HEK293 (cell line): ENCODE measurements at regions not wholly inside any gene's neighbourhood (a gene's known extent, or its start where the extent isn't known, plus 50 kb on each side); places are given as distances from the start of the nearest gene placed in this dataset.

ENCODE experiments used
- CTCF ChIA-PET: fragments of 350-600 bp; formaldehyde crosslinking; extraction: SDS; loops from one replicate; lab custom pipeline; 2021; ENCODE audit warnings: antibody characterized with exemption; lab: Yijun Ruan, JAX
- POLR2A ChIA-PET: fragments of 300-600 bp; formaldehyde crosslinking; extraction: SDS; loops from one replicate; lab custom pipeline; 2020; ENCODE audit warnings: antibody characterized with exemption, inconsistent platforms; lab: Yijun Ruan, JAX
- H3K27ac ChIP-seq: fragments of 200-500 bp; sonication (Bioruptor generic); 2 replicates; pipeline ENCODE4 v1.5.1; 2014; ENCODE audit warnings: low read depth, low read length, control low read depth, inconsistent platforms; ENCODE audit errors: extremely low read depth
- H3K36me3 ChIP-seq, 2 experiments: fragments of 200-500 bp in 1 of 2; sonication (Bioruptor generic) in 1 of 2; 1 replicate in 1 of 2; 2 replicates in 1 of 2; pipeline ENCODE4 v1.5.1; 2014 to 2017; ENCODE audit warnings: inconsistent platforms in 2 of 2, low read length in 2 of 2; ENCODE audit not compliant: control insufficient read depth in 2 of 2, insufficient read depth in 1 of 2
- H3K4me1 ChIP-seq: fragments of 200-500 bp; sonication (Bioruptor generic); 2 replicates; pipeline ENCODE4 v1.5.1; 2014; ENCODE audit warnings: mild to moderate bottlenecking, low read length, inconsistent platforms; ENCODE audit not compliant: control insufficient read depth, insufficient read depth
- H3K4me3 ChIP-seq: 2 replicates; pipeline ENCODE4 v1.5.1; 2011; ENCODE audit warnings: low read depth, mild to moderate bottlenecking, control low read depth, low read length, moderate library complexity
- H3K9me3 ChIP-seq: fragments of 200-500 bp; sonication (Bioruptor generic); 2 replicates; pipeline ENCODE4 v1.5.1; 2014; ENCODE audit warnings: low read depth, low read length, inconsistent platforms; ENCODE audit not compliant: control insufficient read depth, insufficient read depth
- KLF10 ChIP-seq: fragments of 450-650 bp; IDR thresholded peaks from 2 replicates; pipeline ENCODE4 v1.5.1; 2018; ENCODE audit warnings: missing biosample characterization, mild to moderate bottlenecking, missing genetic modification characterization
- ZBTB17 ChIP-seq: fragments of 450-650 bp; formaldehyde crosslinking; IDR thresholded peaks from 2 replicates; pipeline ENCODE4 v1.5.1; 2016; ENCODE audit warnings: missing biosample characterization, missing genetic modification characterization
- ZNF138 ChIP-seq: fragments of 450-650 bp; formaldehyde crosslinking; IDR thresholded peaks from 2 replicates; pipeline ENCODE4 v1.5.1; 2016; ENCODE audit warnings: missing biosample characterization, missing genetic modification characterization, borderline replicate concordance
- ZNF169 ChIP-seq: fragments of 450-650 bp; formaldehyde crosslinking; IDR thresholded peaks from 2 replicates; pipeline ENCODE4 v1.5.1; 2016; ENCODE audit warnings: missing biosample characterization, missing genetic modification characterization
- ZNF223 ChIP-seq: fragments of 450-650 bp; formaldehyde crosslinking; IDR thresholded peaks from 2 replicates; pipeline ENCODE4 v1.5.1; 2016; ENCODE audit warnings: missing biosample characterization, missing genetic modification characterization
- ZNF521 ChIP-seq: fragments of 450-650 bp; formaldehyde crosslinking; IDR thresholded peaks from 2 replicates; pipeline ENCODE4 v1.5.1; 2017; ENCODE audit warnings: missing biosample characterization, mild to moderate bottlenecking, missing genetic modification characterization
- ZNF843 ChIP-seq: fragments of 450-650 bp; formaldehyde crosslinking; IDR thresholded peaks from 2 replicates; pipeline ENCODE4 v1.5.1; 2016; ENCODE audit warnings: missing biosample characterization, missing genetic modification characterization
- TF ChIP-seq, protein P1 (sequence below): fragments of 450-650 bp; formaldehyde crosslinking; IDR thresholded peaks from 2 replicates; pipeline ENCODE4 v1.5.1; 2016; ENCODE audit warnings: missing biosample characterization, missing genetic modification characterization
- TF ChIP-seq, protein P2 (sequence below): fragments of 450-650 bp; formaldehyde crosslinking; IDR thresholded peaks from 2 replicates; pipeline ENCODE4 v1.5.1; 2016; ENCODE audit warnings: missing biosample characterization, missing genetic modification characterization, borderline replicate concordance
- TF ChIP-seq, protein P3 (sequence below): fragments of 450-650 bp; formaldehyde crosslinking; IDR thresholded peaks from 2 replicates; pipeline ENCODE4 v1.5.1; 2016; ENCODE audit warnings: missing biosample characterization, missing genetic modification characterization
- TF ChIP-seq, protein P4 (sequence below): fragments of 450-650 bp; formaldehyde crosslinking; IDR thresholded peaks from 2 replicates; pipeline ENCODE4 v1.5.1; 2016; ENCODE audit warnings: missing biosample characterization, missing genetic modification characterization
- TF ChIP-seq, protein P5 (sequence below): fragments of 450-650 bp; formaldehyde crosslinking; IDR thresholded peaks from 2 replicates; pipeline ENCODE4 v1.5.1; 2016; ENCODE audit warnings: missing biosample characterization, missing genetic modification characterization
- TF ChIP-seq, protein P6 (sequence below): fragments of 450-650 bp; formaldehyde crosslinking; IDR thresholded peaks from 2 replicates; pipeline ENCODE4 v1.5.1; 2016; ENCODE audit warnings: missing biosample characterization, missing genetic modification characterization
- TF ChIP-seq, protein P7 (sequence below): fragments of 450-650 bp; formaldehyde crosslinking; IDR thresholded peaks from 2 replicates; pipeline ENCODE4 v1.5.1; 2016; ENCODE audit warnings: missing biosample characterization, missing genetic modification characterization

DNA sequence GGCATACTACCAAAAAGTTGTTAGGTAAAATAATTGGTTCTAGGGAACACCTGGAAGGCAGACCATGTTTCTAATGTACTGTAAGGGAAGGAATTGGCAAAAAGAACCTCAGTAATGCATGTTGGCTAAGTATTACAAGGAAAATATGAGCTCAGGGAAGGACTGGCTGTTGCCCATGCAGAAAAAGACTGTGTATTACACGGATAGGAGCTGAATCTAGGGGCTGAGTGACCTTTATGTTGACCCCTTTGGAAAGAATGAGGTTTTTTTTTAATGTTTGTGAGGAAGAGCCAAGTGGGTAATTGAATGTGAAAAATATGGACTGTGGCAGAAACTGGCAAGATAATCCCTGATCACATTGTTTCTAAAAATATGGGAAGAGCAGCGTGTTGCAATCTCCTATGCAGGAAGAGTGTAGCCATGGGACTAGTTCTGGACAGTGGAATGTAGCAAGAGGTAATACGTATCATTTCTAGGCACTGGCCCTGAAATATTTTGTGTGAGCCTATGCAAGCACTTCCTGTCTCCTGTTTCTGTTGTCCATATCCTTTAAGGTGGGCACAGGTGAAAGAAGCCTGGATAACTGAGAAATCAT, 95.1 kb upstream of the CNTNAP4 start:
- Histone ChIP-seq H3K4me1 (no peaks in the 10 kb centered on the region), H3K9me3 (no peaks in the 10 kb centered on the region), H3K36me3 (no peaks in the 10 kb centered on the region), H3K4me3 (no peak overlapping the region), H3K27ac (no peak overlapping the region)
- CTCF ChIA-PET, result no interaction called here
- TF ChIP-seq, protein P1, sequence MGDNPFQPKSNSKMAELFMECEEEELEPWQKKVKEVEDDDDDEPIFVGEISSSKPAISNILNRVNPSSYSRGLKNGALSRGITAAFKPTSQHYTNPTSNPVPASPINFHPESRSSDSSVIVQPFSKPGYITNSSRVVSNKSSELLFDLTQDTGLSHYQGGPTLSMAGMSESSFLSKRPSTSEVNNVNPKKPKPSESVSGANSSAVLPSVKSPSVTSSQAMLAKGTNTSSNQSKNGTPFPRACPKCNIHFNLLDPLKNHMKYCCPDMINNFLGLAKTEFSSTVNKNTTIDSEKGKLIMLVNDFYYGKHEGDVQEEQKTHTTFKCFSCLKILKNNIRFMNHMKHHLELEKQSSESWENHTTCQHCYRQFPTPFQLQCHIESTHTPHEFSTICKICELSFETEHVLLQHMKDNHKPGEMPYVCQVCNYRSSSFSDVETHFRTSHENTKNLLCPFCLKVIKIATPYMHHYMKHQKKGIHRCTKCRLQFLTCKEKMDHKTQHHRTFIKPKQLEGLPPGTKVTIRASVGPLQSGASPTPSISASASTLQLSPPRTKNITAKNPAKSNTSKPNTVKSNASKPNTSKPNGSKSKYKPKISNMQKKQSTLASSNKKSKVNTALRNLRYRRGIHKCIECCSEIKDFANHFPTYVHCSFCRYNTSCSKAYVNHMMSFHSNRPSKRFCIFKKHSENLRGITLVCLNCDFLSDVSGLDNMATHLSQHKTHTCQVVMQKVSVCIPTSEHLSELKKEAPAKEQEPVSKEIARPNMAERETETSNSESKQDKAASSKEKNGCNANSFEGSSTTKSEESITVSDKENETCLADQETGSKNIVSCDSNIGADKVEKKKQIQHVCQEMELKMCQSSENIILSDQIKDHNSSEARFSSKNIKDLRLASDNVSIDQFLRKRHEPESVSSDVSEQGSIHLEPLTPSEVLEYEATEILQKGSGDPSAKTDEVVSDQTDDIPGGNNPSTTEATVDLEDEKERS (tag by site-specific recombination), result no peak
- TF ChIP-seq ZBTB17 (tag by site-specific recombination), result no peak
- TF ChIP-seq, protein P2, sequence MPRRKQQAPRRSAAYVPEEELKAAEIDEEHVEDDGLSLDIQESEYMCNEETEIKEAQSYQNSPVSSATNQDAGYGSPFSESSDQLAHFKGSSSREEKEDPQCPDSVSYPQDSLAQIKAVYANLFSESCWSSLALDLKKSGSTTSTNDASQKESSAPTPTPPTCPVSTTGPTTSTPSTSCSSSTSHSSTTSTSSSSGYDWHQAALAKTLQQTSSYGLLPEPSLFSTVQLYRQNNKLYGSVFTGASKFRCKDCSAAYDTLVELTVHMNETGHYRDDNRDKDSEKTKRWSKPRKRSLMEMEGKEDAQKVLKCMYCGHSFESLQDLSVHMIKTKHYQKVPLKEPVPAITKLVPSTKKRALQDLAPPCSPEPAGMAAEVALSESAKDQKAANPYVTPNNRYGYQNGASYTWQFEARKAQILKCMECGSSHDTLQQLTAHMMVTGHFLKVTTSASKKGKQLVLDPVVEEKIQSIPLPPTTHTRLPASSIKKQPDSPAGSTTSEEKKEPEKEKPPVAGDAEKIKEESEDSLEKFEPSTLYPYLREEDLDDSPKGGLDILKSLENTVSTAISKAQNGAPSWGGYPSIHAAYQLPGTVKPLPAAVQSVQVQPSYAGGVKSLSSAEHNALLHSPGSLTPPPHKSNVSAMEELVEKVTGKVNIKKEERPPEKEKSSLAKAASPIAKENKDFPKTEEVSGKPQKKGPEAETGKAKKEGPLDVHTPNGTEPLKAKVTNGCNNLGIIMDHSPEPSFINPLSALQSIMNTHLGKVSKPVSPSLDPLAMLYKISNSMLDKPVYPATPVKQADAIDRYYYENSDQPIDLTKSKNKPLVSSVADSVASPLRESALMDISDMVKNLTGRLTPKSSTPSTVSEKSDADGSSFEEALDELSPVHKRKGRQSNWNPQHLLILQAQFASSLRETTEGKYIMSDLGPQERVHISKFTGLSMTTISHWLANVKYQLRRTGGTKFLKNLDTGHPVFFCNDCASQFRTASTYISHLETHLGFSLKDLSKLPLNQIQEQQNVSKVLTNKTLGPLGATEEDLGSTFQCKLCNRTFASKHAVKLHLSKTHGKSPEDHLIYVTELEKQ, result no peak
- TF ChIP-seq ZNF138 (tag by site-specific recombination), result no peak
- TF ChIP-seq KLF10, result no peak
- TF ChIP-seq, protein P3, sequence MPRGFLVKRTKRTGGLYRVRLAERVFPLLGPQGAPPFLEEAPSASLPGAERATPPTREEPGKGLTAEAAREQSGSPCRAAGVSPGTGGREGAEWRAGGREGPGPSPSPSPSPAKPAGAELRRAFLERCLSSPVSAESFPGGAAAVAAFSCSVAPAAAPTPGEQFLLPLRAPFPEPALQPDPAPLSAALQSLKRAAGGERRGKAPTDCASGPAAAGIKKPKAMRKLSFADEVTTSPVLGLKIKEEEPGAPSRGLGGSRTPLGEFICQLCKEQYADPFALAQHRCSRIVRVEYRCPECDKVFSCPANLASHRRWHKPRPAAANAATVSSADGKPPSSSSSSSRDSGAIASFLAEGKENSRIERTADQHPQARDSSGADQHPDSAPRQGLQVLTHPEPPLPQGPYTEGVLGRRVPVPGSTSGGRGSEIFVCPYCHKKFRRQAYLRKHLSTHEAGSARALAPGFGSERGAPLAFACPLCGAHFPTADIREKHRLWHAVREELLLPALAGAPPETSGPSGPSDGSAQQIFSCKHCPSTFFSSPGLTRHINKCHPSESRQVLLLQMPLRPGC, result no peak
- POLR2A ChIA-PET, result no interaction called here

DNA sequence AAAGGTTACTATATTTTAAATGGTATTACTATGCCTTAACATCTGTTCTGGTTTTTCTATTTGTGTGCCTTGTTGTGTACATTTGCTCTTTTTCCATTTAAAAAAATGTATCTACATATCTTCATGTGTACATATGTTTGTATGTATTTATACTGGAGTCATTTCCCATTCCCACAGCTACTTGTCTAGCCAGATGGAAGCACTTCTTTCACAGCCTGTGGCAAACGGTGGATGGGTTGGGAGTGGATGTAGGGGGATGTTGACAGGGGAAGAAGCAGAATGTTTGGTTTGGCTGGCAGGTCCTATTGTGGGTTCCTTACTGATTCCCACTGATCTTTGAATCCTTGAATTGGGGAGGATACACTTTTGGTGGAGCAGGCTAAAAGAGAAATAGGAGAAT, 93.6 kb upstream of the CNTNAP4 start:
- H3K4me1 ChIP-seq, result no peaks in the 10 kb centered on the region
- TF ChIP-seq, protein P4, sequence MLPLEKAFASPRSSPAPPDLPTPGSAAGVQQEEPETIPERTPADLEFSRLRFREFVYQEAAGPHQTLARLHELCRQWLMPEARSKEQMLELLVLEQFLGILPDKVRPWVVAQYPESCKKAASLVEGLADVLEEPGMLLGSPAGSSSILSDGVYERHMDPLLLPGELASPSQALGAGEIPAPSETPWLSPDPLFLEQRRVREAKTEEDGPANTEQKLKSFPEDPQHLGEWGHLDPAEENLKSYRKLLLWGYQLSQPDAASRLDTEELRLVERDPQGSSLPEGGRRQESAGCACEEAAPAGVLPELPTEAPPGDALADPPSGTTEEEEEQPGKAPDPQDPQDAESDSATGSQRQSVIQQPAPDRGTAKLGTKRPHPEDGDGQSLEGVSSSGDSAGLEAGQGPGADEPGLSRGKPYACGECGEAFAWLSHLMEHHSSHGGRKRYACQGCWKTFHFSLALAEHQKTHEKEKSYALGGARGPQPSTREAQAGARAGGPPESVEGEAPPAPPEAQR (tag by site-specific recombination), result no peak
- no peak for TF ChIP-seq ZNF223
- TF ChIP-seq, protein P5, sequence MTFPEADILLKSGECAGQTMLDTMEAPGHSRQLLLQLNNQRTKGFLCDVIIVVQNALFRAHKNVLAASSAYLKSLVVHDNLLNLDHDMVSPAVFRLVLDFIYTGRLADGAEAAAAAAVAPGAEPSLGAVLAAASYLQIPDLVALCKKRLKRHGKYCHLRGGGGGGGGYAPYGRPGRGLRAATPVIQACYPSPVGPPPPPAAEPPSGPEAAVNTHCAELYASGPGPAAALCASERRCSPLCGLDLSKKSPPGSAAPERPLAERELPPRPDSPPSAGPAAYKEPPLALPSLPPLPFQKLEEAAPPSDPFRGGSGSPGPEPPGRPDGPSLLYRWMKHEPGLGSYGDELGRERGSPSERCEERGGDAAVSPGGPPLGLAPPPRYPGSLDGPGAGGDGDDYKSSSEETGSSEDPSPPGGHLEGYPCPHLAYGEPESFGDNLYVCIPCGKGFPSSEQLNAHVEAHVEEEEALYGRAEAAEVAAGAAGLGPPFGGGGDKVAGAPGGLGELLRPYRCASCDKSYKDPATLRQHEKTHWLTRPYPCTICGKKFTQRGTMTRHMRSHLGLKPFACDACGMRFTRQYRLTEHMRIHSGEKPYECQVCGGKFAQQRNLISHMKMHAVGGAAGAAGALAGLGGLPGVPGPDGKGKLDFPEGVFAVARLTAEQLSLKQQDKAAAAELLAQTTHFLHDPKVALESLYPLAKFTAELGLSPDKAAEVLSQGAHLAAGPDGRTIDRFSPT (tag by site-specific recombination), result no peak
- TF ChIP-seq, protein P6, sequence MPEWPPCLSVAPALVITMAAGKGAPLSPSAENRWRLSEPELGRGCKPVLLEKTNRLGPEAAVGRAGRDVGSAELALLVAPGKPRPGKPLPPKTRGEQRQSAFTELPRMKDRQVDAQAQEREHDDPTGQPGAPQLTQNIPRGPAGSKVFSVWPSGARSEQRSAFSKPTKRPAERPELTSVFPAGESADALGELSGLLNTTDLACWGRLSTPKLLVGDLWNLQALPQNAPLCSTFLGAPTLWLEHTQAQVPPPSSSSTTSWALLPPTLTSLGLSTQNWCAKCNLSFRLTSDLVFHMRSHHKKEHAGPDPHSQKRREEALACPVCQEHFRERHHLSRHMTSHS (tag by site-specific recombination), result no peak
- TF ChIP-seq, protein P7, sequence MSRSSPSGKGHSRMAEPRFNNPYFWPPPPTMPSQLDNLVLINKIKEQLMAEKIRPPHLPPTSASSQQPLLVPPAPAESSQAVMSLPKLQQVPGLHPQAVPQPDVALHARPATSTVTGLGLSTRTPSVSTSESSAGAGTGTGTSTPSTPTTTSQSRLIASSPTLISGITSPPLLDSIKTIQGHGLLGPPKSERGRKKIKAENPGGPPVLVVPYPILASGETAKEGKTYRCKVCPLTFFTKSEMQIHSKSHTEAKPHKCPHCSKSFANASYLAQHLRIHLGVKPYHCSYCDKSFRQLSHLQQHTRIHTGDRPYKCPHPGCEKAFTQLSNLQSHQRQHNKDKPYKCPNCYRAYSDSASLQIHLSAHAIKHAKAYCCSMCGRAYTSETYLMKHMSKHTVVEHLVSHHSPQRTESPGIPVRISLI (tag by site-specific recombination), result no peak
- no peak for TF ChIP-seq ZNF843 (tag by site-specific recombination)
- no peak for TF ChIP-seq ZNF169 (tag by site-specific recombination)
- no peak for TF ChIP-seq ZNF521 (tag by site-specific recombination)
- POLR2A ChIA-PET, result no interaction called here
- no peaks in the 10 kb centered on the region for H3K36me3 ChIP-seq
- no peak overlapping the region for H3K4me3 ChIP-seq
- CTCF ChIA-PET, result no interaction called here
- no peaks in the 10 kb centered on the region for H3K9me3 ChIP-seq
- no peak overlapping the region for H3K27ac ChIP-seq
